SK-N-MC (cell line): ENCODE measurements at regions not wholly inside any gene's neighbourhood (a gene's known extent, or its start where the extent isn't known, plus 50 kb on each side); places are given as distances from the start of the nearest gene placed in this dataset.

Experiments
- EZH2 ChIP-seq: fragments of 200-600 bp; sonication (generic); IDR thresholded peaks from one replicate; pipeline ENCODE4 v1.6.1; 2017; ENCODE audit warnings: antibody characterized with exemption
- FOXP2 ChIP-seq: optimal IDR thresholded peaks from 2 replicates; pipeline ENCODE3; 2011; ENCODE audit warnings: mild to moderate bottlenecking, moderate library complexity; ENCODE audit not compliant: insufficient read depth; ENCODE audit errors: extremely low read length, control extremely low read depth
- POLR2AphosphoS5 ChIP-seq: IDR thresholded peaks from 2 replicates; pipeline ENCODE4 v1.6.1; 2012; ENCODE audit warnings: mild to moderate bottlenecking, low read depth, low read length, borderline replicate concordance

- TF ChIP-seq POLR2AphosphoS5 (no peak), EZH2 (no peak), FOXP2 (no peak)
Measured at GRCh38 chr4:4770610-4771009, 88.9 kb upstream of the MSX1 start.
